HFFc6 (cell line): ENCODE measurements at regions not wholly inside any gene's neighbourhood (a gene's known extent, or its start where the extent isn't known, plus 50 kb on each side); places are given as distances from the start of the nearest gene placed in this dataset.

Experiments
- DNase-seq: peaks from one replicate; pipeline ENCODE4 v3.0.0-alpha.2; 2018
- H3K27ac Mint-ChIP-seq: 2 replicates; pipeline ENCODE4 v1.8.0; 2020; ENCODE audit warnings: mild to moderate bottlenecking, mixed read lengths
- H3K27me3 Mint-ChIP-seq: 2 replicates; pipeline ENCODE4 v1.8.0; 2021; ENCODE audit warnings: mild to moderate bottlenecking, moderate library complexity, mixed read lengths; ENCODE audit not compliant: insufficient read depth
- H3K36me3 Mint-ChIP-seq: 2 replicates; pipeline ENCODE4 v1.8.0; 2021; ENCODE audit warnings: low read depth, mixed read lengths
- H3K4me1 Mint-ChIP-seq: 2 replicates; pipeline ENCODE4 v1.8.0; 2020; ENCODE audit warnings: low read depth, mixed read lengths
- H3K4me3 Mint-ChIP-seq: 2 replicates; pipeline ENCODE4 v1.8.0; 2020; ENCODE audit warnings: mild to moderate bottlenecking, moderate library complexity, mixed read lengths
- H3K9me3 Mint-ChIP-seq: 2 replicates; pipeline ENCODE4 v1.8.0; 2020; ENCODE audit warnings: mild to moderate bottlenecking, mixed read lengths
- TF ChIP-seq, protein P1 (sequence below): fragments of 200-600 bp; sonication (generic); IDR thresholded peaks from 2 replicates; pipeline ENCODE4 v1.5.0; 2021; ENCODE audit warnings: antibody characterized with exemption, mild to moderate bottlenecking

DNA sequence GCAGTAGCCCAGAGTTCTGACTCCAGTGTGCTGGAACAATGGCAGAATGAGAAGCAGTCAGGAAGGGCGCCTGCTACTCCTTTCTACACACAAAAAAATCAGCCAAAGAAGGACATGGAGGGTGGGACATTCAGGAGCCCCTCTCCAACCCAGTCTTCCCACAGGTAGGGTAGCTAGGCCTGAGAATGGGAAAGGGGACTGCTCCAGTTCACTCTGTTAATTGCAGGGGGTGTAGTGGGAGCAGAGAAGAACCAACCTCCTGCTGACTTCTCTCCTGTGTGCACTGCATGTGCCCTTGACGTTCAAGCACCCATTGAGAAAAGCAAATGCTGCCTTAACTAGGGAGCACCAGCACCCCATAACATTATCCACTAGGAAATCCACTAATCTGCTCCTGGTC lies 119.1 kb upstream of the IRX6 start:
- TF ChIP-seq, protein P1, sequence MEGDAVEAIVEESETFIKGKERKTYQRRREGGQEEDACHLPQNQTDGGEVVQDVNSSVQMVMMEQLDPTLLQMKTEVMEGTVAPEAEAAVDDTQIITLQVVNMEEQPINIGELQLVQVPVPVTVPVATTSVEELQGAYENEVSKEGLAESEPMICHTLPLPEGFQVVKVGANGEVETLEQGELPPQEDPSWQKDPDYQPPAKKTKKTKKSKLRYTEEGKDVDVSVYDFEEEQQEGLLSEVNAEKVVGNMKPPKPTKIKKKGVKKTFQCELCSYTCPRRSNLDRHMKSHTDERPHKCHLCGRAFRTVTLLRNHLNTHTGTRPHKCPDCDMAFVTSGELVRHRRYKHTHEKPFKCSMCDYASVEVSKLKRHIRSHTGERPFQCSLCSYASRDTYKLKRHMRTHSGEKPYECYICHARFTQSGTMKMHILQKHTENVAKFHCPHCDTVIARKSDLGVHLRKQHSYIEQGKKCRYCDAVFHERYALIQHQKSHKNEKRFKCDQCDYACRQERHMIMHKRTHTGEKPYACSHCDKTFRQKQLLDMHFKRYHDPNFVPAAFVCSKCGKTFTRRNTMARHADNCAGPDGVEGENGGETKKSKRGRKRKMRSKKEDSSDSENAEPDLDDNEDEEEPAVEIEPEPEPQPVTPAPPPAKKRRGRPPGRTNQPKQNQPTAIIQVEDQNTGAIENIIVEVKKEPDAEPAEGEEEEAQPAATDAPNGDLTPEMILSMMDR, result no peak
- H3K27ac Mint-ChIP-seq, result no peak overlapping the region

DNA sequence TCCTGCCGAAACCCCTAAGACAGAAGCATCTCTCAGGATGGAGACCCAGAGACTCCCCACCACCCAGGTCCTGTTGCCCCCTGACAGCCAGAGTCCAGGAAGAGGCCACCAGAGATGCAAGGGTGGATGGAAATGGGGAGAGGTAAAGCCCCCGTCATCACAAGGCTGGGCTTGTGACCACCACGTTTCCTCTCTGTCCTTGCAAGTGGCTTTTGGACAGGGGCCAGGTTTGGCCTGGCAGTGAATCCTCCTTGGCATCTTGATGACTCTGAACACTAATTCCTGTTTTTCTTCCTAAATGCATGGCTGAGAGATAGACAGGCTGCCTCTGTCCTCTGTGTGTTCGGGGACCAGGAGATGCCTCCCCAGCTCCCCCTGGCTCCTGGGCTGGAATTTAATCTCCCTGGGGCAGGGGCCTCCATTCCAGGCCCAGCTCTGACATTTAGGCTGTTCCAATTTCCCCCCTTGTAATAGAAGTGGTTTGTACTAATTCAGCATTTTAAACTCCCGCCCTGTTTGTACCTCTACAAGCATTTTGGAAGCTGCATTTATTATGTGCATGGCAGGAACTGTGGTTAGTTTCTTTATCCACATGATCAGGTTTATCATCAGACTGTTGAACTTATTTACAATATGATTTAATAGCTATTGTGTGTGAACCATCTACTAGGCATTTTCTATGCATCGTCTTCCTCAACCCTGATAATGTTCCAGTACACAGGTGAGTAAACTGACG lies 116.1 kb upstream of the IRX6 start:
- peaks cover 8% of the 10 kb centered on the region for H3K9me3 Mint-ChIP-seq
- no peaks in the 10 kb centered on the region for H3K36me3 Mint-ChIP-seq
- H3K27ac Mint-ChIP-seq, result no peak overlapping the region
- H3K27me3 Mint-ChIP-seq, result no peaks in the 10 kb centered on the region
- TF ChIP-seq, protein P1, result no peak
- no peaks in the 10 kb centered on the region for H3K4me1 Mint-ChIP-seq
- H3K4me3 Mint-ChIP-seq, result no peak overlapping the region
- no peak for DNase-seq

More for the DNA sequence above, 119.1 kb upstream of the IRX6 start:
- Mint-ChIP-seq H3K9me3 (peaks cover 4% of the 10 kb centered on the region), H3K4me3 (no peak overlapping the region), H3K4me1 (no peaks in the 10 kb centered on the region), H3K36me3 (no peaks in the 10 kb centered on the region), H3K27me3 (no peaks in the 10 kb centered on the region)
- DNase-seq, result no peak

DNA sequence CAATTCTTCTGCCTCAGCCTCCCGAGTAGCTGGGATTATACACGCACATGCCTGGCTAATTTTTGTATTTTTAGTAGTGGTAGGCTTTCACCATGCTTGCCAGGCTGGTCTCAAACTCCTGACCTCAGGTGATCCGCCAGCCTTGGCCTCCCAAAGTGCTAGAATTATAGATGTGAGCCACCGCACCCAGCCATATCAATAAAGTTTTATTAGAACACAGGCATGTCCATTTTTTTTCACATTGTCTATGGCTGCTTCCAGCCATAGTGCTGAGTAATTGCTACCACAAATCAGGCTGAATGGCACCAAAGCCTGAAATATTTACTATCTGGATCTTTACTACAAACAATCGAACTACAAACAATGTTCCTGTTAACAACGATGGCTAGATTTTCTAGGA lies 114.4 kb upstream of the IRX6 start:
- H3K4me1 Mint-ChIP-seq, result no peaks in the 10 kb centered on the region
- no peak overlapping the region for H3K27ac Mint-ChIP-seq
- DNase-seq, result no peak
- H3K36me3 Mint-ChIP-seq, result no peaks in the 10 kb centered on the region
- no peak overlapping the region for H3K4me3 Mint-ChIP-seq
- TF ChIP-seq, protein P1, result no peak
- H3K9me3 Mint-ChIP-seq, result peaks cover 8% of the 10 kb centered on the region
- no peaks in the 10 kb centered on the region for H3K27me3 Mint-ChIP-seq

DNA sequence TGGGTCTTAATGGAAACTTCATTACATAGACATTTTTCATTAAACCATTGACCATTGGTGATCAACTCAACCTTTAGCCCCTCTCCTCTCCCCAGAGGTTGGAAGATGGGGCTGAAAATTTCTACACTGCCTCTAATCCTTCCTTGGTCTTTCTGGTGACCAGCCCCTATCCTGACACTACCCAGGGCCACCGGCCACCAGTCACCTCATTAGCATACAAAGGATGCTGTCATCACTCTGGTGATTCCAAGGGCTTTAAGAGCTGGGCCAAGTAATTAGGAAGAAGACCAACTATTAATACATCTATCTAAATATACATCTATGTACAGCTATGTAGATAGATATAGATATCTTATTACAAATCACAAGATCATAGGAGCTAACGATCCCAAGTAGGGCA lies 111.2 kb upstream of the IRX6 start:
- Mint-ChIP-seq H3K4me1 (no peaks in the 10 kb centered on the region), H3K36me3 (no peaks in the 10 kb centered on the region), H3K9me3 (peaks cover 8% of the 10 kb centered on the region), H3K27ac (no peak overlapping the region), H3K27me3 (peaks cover 1% of the 10 kb centered on the region), H3K4me3 (no peak overlapping the region)
- no peak for DNase-seq
- TF ChIP-seq, protein P1, result no peak

DNA sequence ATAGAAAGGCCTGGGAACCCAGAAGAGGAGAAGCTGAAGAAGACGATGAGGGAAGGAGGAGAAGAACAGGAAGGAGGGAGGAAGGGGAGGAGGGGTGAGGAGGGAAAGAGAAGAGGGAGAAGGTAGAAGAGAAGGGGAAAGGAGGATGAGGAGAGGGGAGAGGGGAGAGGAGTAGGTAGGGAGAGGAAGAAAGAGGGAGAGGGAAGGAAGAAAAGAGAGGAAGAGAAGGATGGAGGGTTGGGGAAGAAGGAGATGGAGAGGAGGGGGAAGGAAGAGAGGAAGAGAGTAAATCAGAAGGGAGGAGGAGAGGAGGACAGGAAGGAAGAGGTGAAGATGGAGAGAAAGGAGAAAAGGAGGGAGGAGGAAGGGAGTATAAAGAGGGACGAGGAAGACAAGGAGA lies 109.6 kb upstream of the IRX6 start:
- no peaks in the 10 kb centered on the region for H3K36me3 Mint-ChIP-seq
- H3K27ac Mint-ChIP-seq, result no peak overlapping the region
- peaks cover 13% of the 10 kb centered on the region for H3K9me3 Mint-ChIP-seq
- TF ChIP-seq, protein P1, result no peak
- no peak overlapping the region for H3K4me3 Mint-ChIP-seq
- H3K27me3 Mint-ChIP-seq, result peaks cover 1% of the 10 kb centered on the region
- no peak for DNase-seq
- no peaks in the 10 kb centered on the region for H3K4me1 Mint-ChIP-seq
